ENCODE measurements at regions not wholly inside any gene's neighbourhood (a gene's known extent, or its start where the extent isn't known, plus 50 kb on each side); places are given as distances from the start of the nearest gene placed in this dataset.

DNA sequence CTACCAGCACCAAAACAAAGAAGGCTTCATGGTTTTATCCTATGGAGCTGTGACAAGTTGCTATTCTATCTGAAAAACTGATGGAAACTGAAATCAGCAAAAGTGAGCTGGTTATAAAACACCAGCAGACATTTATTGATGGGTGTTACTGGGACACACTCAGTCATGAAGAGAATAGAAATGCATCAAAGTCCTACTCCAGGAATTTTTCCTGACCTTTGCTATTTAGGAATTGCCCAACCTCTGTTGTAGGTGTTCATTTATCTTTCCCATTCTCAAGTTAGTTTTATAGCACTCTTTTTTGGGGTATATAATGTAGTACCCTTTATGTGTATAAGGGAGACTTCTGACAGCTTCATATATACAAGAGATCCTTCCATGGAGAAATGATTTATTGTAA, 533.2 kb downstream of the REEP3 start:
- CTCF ChIA-PET = interaction anchor here (2.7 kb wide), 1 partner anchor 13 kb away, joined by 12 read pairs; no protein-coding TSS in a partner anchor
- Mint-ChIP-seq H3K9me3 (no peaks in the 10 kb centered on the region), H3K27ac (no peak overlapping the region)

DNA sequence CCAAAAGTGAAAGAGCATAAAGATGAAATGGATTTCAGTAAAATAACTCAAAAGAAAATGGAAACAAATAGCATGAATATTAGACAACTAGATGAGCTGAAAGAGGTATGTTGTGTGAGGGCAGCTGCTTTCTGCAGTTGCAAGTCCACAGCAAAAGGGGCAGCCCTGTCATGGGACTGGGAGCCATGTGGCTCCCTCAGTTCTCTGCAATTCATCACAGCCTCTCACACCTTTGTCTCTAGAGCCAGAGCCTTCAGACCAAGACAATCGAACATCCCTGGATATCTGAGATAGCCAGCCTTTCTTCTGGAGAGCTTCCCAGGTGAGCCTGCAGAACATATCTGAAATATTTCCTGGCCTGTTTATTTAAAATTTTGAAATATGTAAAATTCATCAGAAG, 538.7 kb downstream of the REEP3 start:
- no peaks in the 10 kb centered on the region for H3K27me3 Mint-ChIP-seq
- no peak overlapping the region for H3K4me3 Mint-ChIP-seq
- H3K36me3 Mint-ChIP-seq = no peaks in the 10 kb centered on the region
- DNase-seq = no peak
- no peaks in the 10 kb centered on the region for H3K9me3 Mint-ChIP-seq
- no peak overlapping the region for H3K27ac Mint-ChIP-seq
- CTCF ChIA-PET = no interaction called here
- H3K4me1 Mint-ChIP-seq = no peaks in the 10 kb centered on the region

More for the DNA sequence above, 533.2 kb downstream of the REEP3 start:
- Mint-ChIP-seq H3K4me3 (no peak overlapping the region), H3K36me3 (no peaks in the 10 kb centered on the region), H3K4me1 (no peaks in the 10 kb centered on the region), H3K27me3 (peaks cover 3% of the 10 kb centered on the region)
- no peak for DNase-seq

DNA sequence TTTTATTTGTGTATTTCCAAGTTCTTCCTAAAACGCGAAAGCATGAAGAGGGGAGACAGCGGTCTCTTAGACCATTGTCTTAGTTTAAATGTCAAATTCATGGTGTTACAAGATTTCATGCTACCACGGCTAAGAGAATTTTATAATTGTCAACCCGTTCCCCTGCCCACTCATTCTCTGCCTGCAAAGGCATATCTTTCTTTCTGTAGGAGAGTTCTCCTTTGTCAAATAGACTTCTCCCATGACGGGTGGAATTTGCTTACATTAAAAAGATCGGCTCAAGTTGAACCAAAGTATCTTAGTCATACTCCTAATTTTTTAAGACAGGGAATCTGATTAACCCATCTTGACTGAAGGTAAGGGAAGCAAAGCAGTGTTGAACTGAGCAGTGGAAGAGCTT, 539.2 kb downstream of the REEP3 start:
- no peak for DNase-seq
- CTCF ChIA-PET = no interaction called here
- no peaks in the 10 kb centered on the region for H3K9me3 Mint-ChIP-seq
- H3K36me3 Mint-ChIP-seq = no peaks in the 10 kb centered on the region
- H3K4me3 Mint-ChIP-seq = no peak overlapping the region
- no peak overlapping the region for H3K27ac Mint-ChIP-seq
- no peaks in the 10 kb centered on the region for H3K4me1 Mint-ChIP-seq
- no peaks in the 10 kb centered on the region for H3K27me3 Mint-ChIP-seq

DNA sequence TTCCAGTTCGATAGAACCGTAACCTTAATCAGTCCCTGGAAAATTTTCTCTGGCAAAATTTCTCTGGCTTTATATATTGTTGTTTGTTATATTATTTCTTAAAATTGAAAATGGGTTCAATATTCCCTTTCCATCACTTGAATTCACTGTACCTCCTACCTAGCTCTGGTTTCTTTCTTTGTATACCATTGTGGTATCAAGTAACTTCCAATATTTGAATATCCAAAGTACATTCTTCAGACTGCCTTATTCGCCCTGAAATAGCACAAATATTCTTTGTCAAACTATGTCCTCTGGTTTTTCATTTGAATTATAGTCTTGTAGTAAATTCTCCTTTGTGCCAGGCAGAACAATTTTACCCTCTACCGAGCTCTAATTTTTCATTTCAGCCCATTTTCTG, 541.6 kb downstream of the REEP3 start:
- Mint-ChIP-seq H3K27me3 (no peaks in the 10 kb centered on the region), H3K27ac (no peak overlapping the region), H3K9me3 (no peaks in the 10 kb centered on the region), H3K4me1 (no peaks in the 10 kb centered on the region), H3K36me3 (no peaks in the 10 kb centered on the region), H3K4me3 (no peak overlapping the region)
- CTCF ChIA-PET = interaction anchor here (1.4 kb wide), 1 partner anchor 21 kb away, joined by 3 read pairs; no protein-coding TSS in a partner anchor
- no peak for DNase-seq

DNA sequence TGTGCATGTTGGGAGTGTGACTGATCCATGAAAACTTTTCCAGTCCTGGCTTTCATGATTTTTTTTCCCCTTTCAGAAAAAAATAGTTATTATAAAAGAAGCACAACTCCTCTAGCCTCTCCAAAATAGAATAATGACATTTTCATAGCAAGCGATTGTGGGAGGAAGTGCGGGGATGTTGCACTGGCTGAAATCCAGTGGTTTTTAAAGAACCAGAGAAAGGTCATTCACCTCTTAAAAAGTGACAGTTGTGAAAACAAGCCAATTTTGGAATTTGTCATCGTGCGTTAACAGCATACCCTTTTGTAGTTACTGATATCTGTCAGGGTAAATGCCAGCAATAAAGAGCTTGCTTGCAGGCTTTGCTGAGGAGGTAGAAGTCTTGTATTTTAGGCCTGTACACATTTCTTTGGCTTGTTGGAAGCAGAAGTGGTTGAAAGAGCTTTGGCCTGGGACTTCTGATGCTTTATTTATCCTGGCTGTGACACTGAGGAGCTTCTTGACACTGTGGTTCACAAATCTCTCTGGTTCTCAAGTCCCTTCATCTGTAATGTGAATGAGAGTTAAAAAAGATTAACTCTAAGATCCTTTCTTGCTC, 545.9 kb downstream of the REEP3 start:
- CTCF ChIA-PET = no interaction called here
- H3K27ac Mint-ChIP-seq = no peak overlapping the region
- no peaks in the 10 kb centered on the region for H3K4me1 Mint-ChIP-seq
- H3K27me3 Mint-ChIP-seq = no peaks in the 10 kb centered on the region
- H3K4me3 Mint-ChIP-seq = no peak overlapping the region
- H3K36me3 Mint-ChIP-seq = no peaks in the 10 kb centered on the region
- no peak for DNase-seq
- no peaks in the 10 kb centered on the region for H3K9me3 Mint-ChIP-seq

DNA sequence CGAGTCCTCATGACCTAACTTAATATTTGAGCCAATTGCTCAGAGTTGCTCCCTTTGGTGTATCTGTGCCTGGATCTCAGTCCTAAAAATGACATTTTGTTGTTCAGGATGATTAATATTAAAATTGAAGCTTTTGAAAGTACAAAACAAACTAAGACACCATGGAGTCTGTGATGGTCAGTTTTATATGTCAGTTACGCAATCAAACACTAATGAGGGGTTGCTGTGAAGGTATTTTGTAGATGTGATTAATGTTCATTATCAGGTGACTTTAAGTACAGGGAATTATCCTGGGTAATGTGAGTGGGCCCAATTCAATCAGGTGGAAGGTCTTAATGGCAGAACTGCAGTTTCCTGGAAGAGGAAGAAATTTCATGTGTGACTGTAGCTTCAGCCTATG, 546.7 kb downstream of the REEP3 start:
- Mint-ChIP-seq H3K36me3 (no peaks in the 10 kb centered on the region), H3K4me3 (no peak overlapping the region), H3K4me1 (no peaks in the 10 kb centered on the region), H3K27me3 (no peaks in the 10 kb centered on the region), H3K27ac (no peak overlapping the region), H3K9me3 (no peaks in the 10 kb centered on the region)
- CTCF ChIA-PET = no interaction called here
- no peak for DNase-seq

DNA sequence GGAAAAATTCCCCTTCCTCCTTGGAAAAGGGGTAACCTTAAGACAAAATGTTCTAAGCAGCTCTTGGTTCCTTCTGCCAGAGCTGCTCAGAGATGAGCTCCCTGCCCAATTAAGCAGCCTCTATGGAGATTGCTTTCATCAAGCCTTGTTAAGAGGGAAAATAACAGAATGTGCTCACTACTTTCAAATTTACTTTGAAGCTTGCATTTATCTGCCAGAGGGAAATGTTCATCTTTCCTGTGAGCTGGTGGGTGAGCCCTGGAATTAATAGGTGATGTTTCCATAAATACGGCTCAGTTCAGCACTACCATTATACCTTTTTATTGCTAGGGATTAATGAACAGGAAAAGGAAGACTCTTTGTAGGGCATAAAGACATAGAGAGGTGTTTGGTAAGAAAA, 549.0 kb downstream of the REEP3 start:
- H3K36me3 Mint-ChIP-seq = no peaks in the 10 kb centered on the region
- no peaks in the 10 kb centered on the region for H3K9me3 Mint-ChIP-seq
- H3K4me3 Mint-ChIP-seq = no peak overlapping the region
- H3K4me1 Mint-ChIP-seq = no peaks in the 10 kb centered on the region
- CTCF ChIA-PET = no interaction called here
- DNase-seq = no peak
- no peak overlapping the region for H3K27ac Mint-ChIP-seq
- no peaks in the 10 kb centered on the region for H3K27me3 Mint-ChIP-seq

DNA sequence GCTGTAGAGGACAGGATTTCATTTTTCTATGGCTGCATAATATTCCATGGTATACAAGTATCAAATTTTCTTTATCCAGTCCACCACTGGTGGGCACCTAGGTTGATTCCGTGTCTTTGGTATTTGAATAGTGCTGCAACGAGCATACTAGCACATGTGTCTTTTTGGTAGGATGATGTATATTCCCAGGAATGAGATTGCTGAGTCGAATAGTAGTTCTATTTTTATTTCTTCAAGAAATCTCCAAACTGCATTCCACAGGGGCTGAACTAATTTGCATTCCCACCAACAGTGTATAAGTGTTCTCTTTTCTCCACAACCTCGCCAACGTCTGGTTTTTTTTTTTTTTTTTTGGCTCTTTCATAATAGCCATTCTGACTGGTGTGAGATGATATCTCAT, 550.0 kb downstream of the REEP3 start:
- Mint-ChIP-seq H3K36me3 (no peaks in the 10 kb centered on the region), H3K27me3 (no peaks in the 10 kb centered on the region), H3K4me3 (no peak overlapping the region), H3K4me1 (no peaks in the 10 kb centered on the region), H3K27ac (no peak overlapping the region), H3K9me3 (no peaks in the 10 kb centered on the region)
- CTCF ChIA-PET = no interaction called here
- no peak for DNase-seq

DNA sequence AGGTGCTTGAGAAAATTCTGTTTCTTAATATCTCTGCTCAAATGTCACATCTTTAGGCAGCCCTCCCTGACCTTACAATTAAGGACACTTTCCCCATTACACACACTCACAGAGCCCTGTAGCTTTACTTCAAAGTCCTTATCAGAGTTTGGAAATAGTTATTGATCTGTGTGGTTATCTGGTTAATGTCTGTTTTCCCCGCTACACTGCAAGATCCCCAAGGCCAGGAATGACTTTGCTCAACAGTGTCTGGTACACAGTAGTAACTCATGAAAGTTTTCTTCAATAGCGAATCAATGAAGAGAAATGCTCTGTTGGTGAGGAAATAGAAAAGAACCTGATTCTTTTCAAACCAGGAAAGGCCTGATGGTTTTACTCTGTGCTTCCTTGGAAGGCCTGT, 554.4 kb downstream of the REEP3 start:
- DNase-seq = no peak
- no peaks in the 10 kb centered on the region for H3K4me1 Mint-ChIP-seq
- no peak overlapping the region for H3K4me3 Mint-ChIP-seq
- CTCF ChIA-PET = no interaction called here
- no peaks in the 10 kb centered on the region for H3K36me3 Mint-ChIP-seq
- H3K27me3 Mint-ChIP-seq = no peaks in the 10 kb centered on the region
- H3K27ac Mint-ChIP-seq = no peak overlapping the region
- no peaks in the 10 kb centered on the region for H3K9me3 Mint-ChIP-seq

DNA sequence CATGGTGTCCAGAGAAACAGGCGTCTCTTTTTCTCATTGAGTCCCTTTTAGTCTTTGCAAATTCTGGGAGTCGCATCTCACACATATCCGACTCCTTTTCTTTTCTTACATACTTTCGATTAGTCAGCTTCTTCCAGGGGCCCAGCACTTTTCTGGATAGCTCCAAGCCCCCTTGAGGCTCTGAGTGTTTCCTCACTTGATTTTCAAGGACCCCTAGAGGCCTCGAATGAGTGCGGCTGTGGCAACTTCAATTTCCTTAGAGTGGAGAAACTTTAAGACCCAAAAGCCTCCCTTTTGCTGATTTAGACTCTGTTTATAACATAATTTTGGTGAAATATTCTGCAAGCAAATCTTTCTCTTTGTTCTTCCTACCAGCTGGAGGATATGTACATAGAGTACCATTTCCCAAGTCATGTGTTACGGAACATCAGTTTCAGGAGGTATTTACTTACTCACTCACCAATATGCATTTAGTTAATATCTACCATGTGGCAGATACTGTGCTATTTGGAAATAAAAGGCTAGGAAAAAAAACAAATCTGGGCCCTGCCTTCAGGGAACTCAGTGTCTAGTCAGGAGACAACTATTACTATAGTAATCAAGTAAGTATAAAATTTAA, 555.2 kb downstream of the REEP3 start:
- H3K4me3 Mint-ChIP-seq = no peak overlapping the region
- DNase-seq = no peak
- H3K9me3 Mint-ChIP-seq = no peaks in the 10 kb centered on the region
- H3K4me1 Mint-ChIP-seq = no peaks in the 10 kb centered on the region
- no peaks in the 10 kb centered on the region for H3K36me3 Mint-ChIP-seq
- CTCF ChIA-PET = no interaction called here
- no peak overlapping the region for H3K27ac Mint-ChIP-seq
- no peaks in the 10 kb centered on the region for H3K27me3 Mint-ChIP-seq

DNA sequence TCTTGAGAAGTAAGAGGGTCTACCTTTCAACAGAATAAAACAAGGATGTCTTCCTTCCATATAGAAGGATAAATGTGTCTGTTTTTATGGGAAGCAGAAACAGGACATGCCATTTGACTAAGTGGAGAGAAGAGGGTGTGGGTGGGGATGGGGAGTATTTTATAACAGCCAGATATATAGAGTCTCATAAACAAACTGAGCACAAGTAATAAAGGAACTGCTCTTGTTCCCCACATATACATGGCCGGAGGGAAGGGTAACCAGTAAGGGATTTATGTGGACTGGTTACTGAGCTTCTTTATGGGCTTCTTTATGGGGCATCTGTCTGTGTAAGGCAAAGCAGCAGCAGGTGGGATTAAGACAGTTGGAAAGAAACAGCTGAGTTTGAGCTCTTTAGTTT, 558.1 kb downstream of the REEP3 start:
- no peak overlapping the region for H3K4me3 Mint-ChIP-seq
- no peaks in the 10 kb centered on the region for H3K9me3 Mint-ChIP-seq
- DNase-seq = no peak
- H3K36me3 Mint-ChIP-seq = no peaks in the 10 kb centered on the region
- H3K27me3 Mint-ChIP-seq = no peaks in the 10 kb centered on the region
- H3K27ac Mint-ChIP-seq = no peak overlapping the region
- CTCF ChIA-PET = no interaction called here
- no peaks in the 10 kb centered on the region for H3K4me1 Mint-ChIP-seq

DNA sequence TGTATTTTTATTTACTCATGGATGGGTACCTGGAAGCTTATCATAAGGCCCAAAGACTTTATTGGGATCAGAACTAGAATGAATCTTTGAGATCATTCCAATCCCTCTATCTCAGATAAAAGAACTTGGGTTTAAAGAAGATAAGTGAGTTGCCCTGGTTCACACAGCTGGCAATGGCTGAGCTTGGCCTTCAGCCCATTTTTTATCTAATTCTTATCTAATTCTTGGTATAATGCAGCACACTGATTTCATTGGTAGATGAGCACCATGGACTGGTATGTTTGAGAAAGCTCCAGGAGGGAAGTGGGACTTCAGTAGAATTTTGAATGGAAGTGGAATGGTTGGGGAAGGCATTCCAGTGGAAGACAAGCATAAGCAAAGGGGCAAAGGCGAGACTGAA, 558.9 kb downstream of the REEP3 start:
- no peaks in the 10 kb centered on the region for H3K36me3 Mint-ChIP-seq

DNA sequence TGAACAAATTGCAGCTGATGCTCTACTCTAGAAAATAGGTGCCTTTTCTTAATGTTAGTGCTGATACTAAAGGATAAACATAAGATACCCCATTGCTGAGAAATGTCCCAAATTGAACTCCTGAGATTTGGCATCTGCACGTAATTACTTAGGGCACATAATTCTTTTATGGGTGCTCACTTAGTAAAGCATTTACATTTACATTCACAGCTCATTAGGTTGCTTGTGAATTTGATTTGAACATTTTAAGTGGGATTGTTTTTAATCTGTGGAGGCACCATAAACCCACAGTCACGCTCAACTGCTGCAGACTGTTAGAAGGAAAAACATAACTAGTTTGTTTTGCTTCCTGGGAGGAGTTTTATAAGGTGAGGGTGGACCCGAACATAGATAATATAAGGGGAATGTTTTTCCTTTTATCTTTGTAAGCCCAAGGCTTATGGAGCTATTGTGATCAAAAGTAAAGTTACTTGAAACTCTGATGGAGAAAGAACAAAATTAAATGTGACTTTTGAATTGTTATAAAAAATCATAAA, 560.8 kb downstream of the REEP3 start:
- DNase-seq = no peak
- Mint-ChIP-seq H3K9me3 (no peaks in the 10 kb centered on the region), H3K4me1 (no peaks in the 10 kb centered on the region), H3K27ac (no peak overlapping the region), H3K27me3 (no peaks in the 10 kb centered on the region), H3K36me3 (no peaks in the 10 kb centered on the region), H3K4me3 (no peak overlapping the region)
- CTCF ChIA-PET = interaction anchor here (1.3 kb wide), 1 partner anchor 40 kb away, joined by 4 read pairs; no protein-coding TSS in a partner anchor

More for the DNA sequence above, 558.9 kb downstream of the REEP3 start:
- no peaks in the 10 kb centered on the region for H3K4me1 Mint-ChIP-seq
- CTCF ChIA-PET = interaction anchor here (1.1 kb wide), 1 partner anchor 37 kb away, joined by 3 read pairs; no protein-coding TSS in a partner anchor
- no peak overlapping the region for H3K4me3 Mint-ChIP-seq
- no peak overlapping the region for H3K27ac Mint-ChIP-seq
- no peak for DNase-seq
- H3K9me3 Mint-ChIP-seq = no peaks in the 10 kb centered on the region
- no peaks in the 10 kb centered on the region for H3K27me3 Mint-ChIP-seq

DNA sequence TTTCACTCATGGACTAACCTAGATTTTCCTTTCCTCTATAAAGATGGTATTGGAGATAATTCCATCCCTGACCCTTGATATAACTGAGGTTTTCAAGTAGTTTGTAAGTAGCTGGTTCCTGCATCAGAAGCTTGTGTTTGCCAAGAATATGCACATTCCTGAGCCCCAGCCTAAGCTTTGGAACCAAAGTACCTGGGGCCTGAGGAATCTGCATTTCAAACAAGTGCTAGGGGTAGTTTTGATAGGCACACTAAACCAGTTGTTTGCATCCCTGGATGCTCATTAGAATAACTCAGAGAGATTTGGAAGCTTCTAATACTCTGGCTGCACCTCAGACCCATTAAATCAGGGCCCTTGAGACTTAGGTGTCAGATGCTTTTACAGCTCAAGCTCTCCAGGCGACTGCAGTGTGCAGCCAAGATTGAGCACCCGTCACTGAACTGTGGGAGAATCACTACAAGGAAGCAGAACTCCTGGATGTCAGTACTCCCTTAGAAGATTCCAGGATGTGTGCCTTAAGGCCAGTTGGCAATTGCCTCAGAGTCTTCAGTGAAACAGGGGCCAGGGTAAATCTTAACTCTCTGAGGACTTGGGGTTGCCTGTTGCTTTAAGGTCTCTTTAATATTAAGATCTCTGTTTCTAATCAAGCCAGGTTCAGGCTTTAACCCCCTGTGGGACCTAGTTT, 565.0 kb downstream of the REEP3 start:
- no peaks in the 10 kb centered on the region for H3K9me3 Mint-ChIP-seq
- H3K4me3 Mint-ChIP-seq = no peak overlapping the region
- CTCF ChIA-PET = no interaction called here
- H3K27me3 Mint-ChIP-seq = no peaks in the 10 kb centered on the region
- H3K27ac Mint-ChIP-seq = no peak overlapping the region
- DNase-seq = no peak
- no peaks in the 10 kb centered on the region for H3K4me1 Mint-ChIP-seq
- H3K36me3 Mint-ChIP-seq = no peaks in the 10 kb centered on the region

DNA sequence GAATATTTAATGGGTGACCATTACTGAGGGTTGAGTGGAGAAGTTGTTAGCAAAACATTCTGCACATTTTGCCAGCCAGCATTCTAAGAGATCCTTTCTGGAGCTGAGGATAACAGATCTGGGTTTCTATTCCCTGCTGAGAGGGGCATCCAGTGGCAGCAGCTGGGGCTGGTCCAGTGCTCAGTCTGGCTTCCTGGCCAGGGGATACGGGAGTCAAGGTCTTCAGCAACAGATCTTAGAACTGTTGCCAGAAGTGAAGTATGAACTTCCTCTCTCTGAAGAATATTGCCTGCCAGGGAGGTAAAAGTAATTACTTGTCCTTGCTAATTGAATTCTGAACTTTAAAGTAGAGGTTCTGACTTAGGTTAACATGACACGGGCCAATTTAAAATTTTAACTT, 568.4 kb downstream of the REEP3 start:
- CTCF ChIA-PET = no interaction called here

More for the DNA sequence above, 568.4 kb downstream of the REEP3 start:
- Mint-ChIP-seq H3K4me3 (no peak overlapping the region), H3K27me3 (no peaks in the 10 kb centered on the region), H3K4me1 (no peaks in the 10 kb centered on the region), H3K27ac (no peak overlapping the region), H3K9me3 (no peaks in the 10 kb centered on the region), H3K36me3 (no peaks in the 10 kb centered on the region)
- DNase-seq = no peak

Data from activated naive CD4-positive, alpha-beta T cell treated with anti-CD3 and anti-CD28 coated beads, Interleukin-2, amount 10 ng/mL, durations not matched to agents 7 days and 5 days (primary cell).